ENCODE measurements at regions not wholly inside any gene's neighbourhood (a gene's known extent, or its start where the extent isn't known, plus 50 kb on each side); places are given as distances from the start of the nearest gene placed in this dataset.

GRCh38 chr1:47585141-47585902, 147.5 kb downstream of the FOXD2 start:
- no peak for TF ChIP-seq CTCF (IDR thresholded peaks at IDR 0.05; ENCODE audit: low read depth, low read length)
- Histone ChIP-seq H3K4me3 (ENCODE audit: low read depth, low read length) (no peak overlapping the region), H3K9me3 (ENCODE audit: control insufficient read depth, insufficient read depth, low read length) (no peaks in the 10 kb centered on the region), H3K27ac (ENCODE audit: low read depth, low read length) (no peak overlapping the region), H3K27me3 (ENCODE audit: control insufficient read depth, insufficient read depth, low read length) (peaks cover 14% of the 10 kb centered on the region)
- DNase-seq (ENCODE audit: low read depth, low spot score) = no peak
- ChIA-PET POLR2A (no interaction called here), CTCF (interaction anchor here (1.2 to 1.4 kb wide), 2 partner anchors 15 to 148 kb away, joined by 3 read pairs; no protein-coding TSS in a partner anchor)

GRCh38 chr1:47587891-47588582, 150.2 kb downstream of the FOXD2 start:
- no peak for DNase-seq (ENCODE audit: low read depth, low spot score)
- Histone ChIP-seq H3K9me3 (ENCODE audit: control insufficient read depth, insufficient read depth, low read length) (no peaks in the 10 kb centered on the region; the same call in 1 of the 2 replicates), H3K4me3 (ENCODE audit: low read depth, low read length) (no peak overlapping the region), H3K27me3 (ENCODE audit: control insufficient read depth, insufficient read depth, low read length) (peaks cover 15% of the 10 kb centered on the region), H3K27ac (ENCODE audit: low read depth, low read length) (no peak overlapping the region)
- TF ChIP-seq CTCF (IDR thresholded peaks at IDR 0.05; ENCODE audit: low read depth, low read length) = no peak
- CTCF ChIA-PET = interaction anchor here (1.7 kb wide), 1 partner anchor 150 kb away, joined by 8 read pairs; the partner anchor contains the start of gene FOXD2
- POLR2A ChIA-PET = no interaction called here

GRCh38 chr1:47590523-47591225, 152.8 kb downstream of the FOXD2 start:
- no peak for TF ChIP-seq CTCF (IDR thresholded peaks at IDR 0.05; ENCODE audit: low read depth, low read length)
- POLR2A ChIA-PET = no interaction called here
- CTCF ChIA-PET = interaction anchor here (1.2 kb wide), 1 partner anchor 159 kb away, joined by 3 read pairs; no protein-coding TSS in a partner anchor
- Histone ChIP-seq H3K27me3 (ENCODE audit: control insufficient read depth, insufficient read depth, low read length) (peaks cover 22% of the 10 kb centered on the region), H3K4me3 (ENCODE audit: low read depth, low read length) (no peak overlapping the region), H3K9me3 (ENCODE audit: control insufficient read depth, insufficient read depth, low read length) (no peaks in the 10 kb centered on the region; the same call in 1 of the 2 replicates), H3K27ac (ENCODE audit: low read depth, low read length) (no peak overlapping the region)
- DNase-seq (ENCODE audit: low read depth, low spot score) = no peak

GRCh38 chr1:47591801-47592200, 154.0 kb downstream of the FOXD2 start:
- H3K27ac ChIP-seq (ENCODE audit: low read depth, low read length) = no peak overlapping the region
- DNase-seq (ENCODE audit: low read depth, low spot score) = no peak
- no peak for TF ChIP-seq CTCF (IDR thresholded peaks at IDR 0.05; ENCODE audit: low read depth, low read length)
- no peaks in the 10 kb centered on the region; the same call in 1 of the 2 replicates for H3K9me3 ChIP-seq (ENCODE audit: control insufficient read depth, insufficient read depth, low read length)
- CTCF ChIA-PET = no interaction called here
- H3K27me3 ChIP-seq (ENCODE audit: control insufficient read depth, insufficient read depth, low read length) = peaks cover 22% of the 10 kb centered on the region
- POLR2A ChIA-PET = no interaction called here
- no peak overlapping the region for H3K4me3 ChIP-seq (ENCODE audit: low read depth, low read length)
